Glutamatergic neuron (in vitro differentiated cells): ENCODE measurements at regions not wholly inside any gene's neighbourhood (a gene's known extent, or its start where the extent isn't known, plus 50 kb on each side); places are given as distances from the start of the nearest gene placed in this dataset.

Experiments
- DNase-seq: peaks from one replicate; pipeline ENCODE4 v3.0.0; 2022
- H3K27ac Mint-ChIP-seq: one replicate; pipeline ENCODE4 v1.8.0; 2020; ENCODE audit warnings: mild to moderate bottlenecking, mixed read lengths, inconsistent platforms; ENCODE audit not compliant: unreplicated experiment
- H3K27me3 Mint-ChIP-seq: one replicate; pipeline ENCODE4 v1.8.0; 2020; ENCODE audit warnings: mild to moderate bottlenecking, moderate library complexity, mixed read lengths, inconsistent platforms; ENCODE audit not compliant: unreplicated experiment
- H3K36me3 Mint-ChIP-seq: one replicate; pipeline ENCODE4 v1.8.0; 2020; ENCODE audit warnings: mild to moderate bottlenecking, mixed read lengths, inconsistent platforms; ENCODE audit not compliant: unreplicated experiment
- H3K4me1 Mint-ChIP-seq: one replicate; pipeline ENCODE4 v1.8.0; 2020; ENCODE audit warnings: mild to moderate bottlenecking, low read depth, mixed read lengths, inconsistent platforms; ENCODE audit not compliant: unreplicated experiment
- H3K4me3 Mint-ChIP-seq: one replicate; pipeline ENCODE4 v1.8.0; 2020; ENCODE audit warnings: mild to moderate bottlenecking, mixed read lengths, inconsistent platforms; ENCODE audit not compliant: unreplicated experiment
- H3K9me3 Mint-ChIP-seq: one replicate; pipeline ENCODE4 v1.8.0; 2020; ENCODE audit warnings: mild to moderate bottlenecking, moderate library complexity, mixed read lengths, inconsistent platforms; ENCODE audit not compliant: unreplicated experiment
- TF ChIP-seq, protein P1 (sequence below): fragments of 200-600 bp; sonication (generic); IDR thresholded peaks from one replicate; pipeline ENCODE4 v1.5.0; 2021; ENCODE audit not compliant: partially characterized antibody, unreplicated experiment

DNA sequence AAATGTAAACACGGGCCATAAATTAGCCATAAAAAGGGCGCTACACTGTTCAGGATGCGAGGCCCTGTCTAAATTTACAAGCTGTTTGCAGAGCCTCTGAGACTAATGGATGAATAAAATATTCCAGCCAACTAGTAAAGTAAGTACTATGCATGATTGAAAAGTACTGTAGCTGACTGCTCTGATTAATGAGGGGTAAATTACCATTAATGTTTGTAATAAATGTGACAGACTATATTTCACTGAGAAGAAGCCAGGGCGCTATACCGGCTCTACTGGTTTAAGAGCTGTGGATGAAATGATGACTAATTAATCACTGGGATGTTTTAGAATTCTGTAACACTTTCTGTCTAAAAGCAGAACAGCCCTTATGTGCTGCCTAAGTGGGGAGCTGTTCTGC is 54.3 kb upstream of the RGPD4 start:
- Mint-ChIP-seq H3K27me3 (no peaks in the 10 kb centered on the region), H3K27ac (no peak overlapping the region), H3K4me1 (no peaks in the 10 kb centered on the region), H3K4me3 (no peak overlapping the region), H3K9me3 (no peaks in the 10 kb centered on the region), H3K36me3 (no peaks in the 10 kb centered on the region)
- TF ChIP-seq, protein P1, sequence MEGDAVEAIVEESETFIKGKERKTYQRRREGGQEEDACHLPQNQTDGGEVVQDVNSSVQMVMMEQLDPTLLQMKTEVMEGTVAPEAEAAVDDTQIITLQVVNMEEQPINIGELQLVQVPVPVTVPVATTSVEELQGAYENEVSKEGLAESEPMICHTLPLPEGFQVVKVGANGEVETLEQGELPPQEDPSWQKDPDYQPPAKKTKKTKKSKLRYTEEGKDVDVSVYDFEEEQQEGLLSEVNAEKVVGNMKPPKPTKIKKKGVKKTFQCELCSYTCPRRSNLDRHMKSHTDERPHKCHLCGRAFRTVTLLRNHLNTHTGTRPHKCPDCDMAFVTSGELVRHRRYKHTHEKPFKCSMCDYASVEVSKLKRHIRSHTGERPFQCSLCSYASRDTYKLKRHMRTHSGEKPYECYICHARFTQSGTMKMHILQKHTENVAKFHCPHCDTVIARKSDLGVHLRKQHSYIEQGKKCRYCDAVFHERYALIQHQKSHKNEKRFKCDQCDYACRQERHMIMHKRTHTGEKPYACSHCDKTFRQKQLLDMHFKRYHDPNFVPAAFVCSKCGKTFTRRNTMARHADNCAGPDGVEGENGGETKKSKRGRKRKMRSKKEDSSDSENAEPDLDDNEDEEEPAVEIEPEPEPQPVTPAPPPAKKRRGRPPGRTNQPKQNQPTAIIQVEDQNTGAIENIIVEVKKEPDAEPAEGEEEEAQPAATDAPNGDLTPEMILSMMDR, result no peak
- DNase-seq, result no peak

DNA sequence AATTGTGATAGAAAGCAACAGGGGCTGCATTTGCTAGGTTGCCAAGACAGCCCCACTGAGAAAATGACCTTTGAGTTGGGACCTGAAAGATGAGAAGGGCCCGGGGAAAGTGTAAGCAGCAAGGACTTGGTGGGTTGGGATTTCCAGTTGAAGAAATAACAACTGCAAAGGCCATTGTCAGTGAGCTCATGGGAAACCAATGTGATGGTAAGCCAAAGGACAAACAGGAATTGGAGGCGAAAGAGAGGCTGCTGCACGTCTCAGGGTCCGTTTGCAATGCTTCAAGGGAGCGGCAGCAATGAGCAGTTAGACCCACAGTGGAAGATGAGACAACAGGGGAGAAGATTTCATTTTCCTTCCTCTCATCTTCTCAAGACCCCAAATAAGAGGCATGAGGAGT is 51.5 kb upstream of the RGPD4 start:
- Mint-ChIP-seq H3K4me1 (no peaks in the 10 kb centered on the region), H3K27me3 (no peaks in the 10 kb centered on the region), H3K27ac (no peak overlapping the region), H3K4me3 (no peak overlapping the region), H3K36me3 (no peaks in the 10 kb centered on the region), H3K9me3 (no peaks in the 10 kb centered on the region)
- TF ChIP-seq, protein P1, result no peak
- no peak for DNase-seq

- TF ChIP-seq, protein P1, result no peak
- Mint-ChIP-seq H3K4me3 (no peak overlapping the region), H3K4me1 (no peaks in the 10 kb centered on the region), H3K27ac (no peak overlapping the region), H3K27me3 (no peaks in the 10 kb centered on the region), H3K36me3 (no peaks in the 10 kb centered on the region), H3K9me3 (no peaks in the 10 kb centered on the region)
- no peak for DNase-seq
Measured at GRCh38 chr2:107775791-107776190, 50.9 kb upstream of the RGPD4 start.

DNA sequence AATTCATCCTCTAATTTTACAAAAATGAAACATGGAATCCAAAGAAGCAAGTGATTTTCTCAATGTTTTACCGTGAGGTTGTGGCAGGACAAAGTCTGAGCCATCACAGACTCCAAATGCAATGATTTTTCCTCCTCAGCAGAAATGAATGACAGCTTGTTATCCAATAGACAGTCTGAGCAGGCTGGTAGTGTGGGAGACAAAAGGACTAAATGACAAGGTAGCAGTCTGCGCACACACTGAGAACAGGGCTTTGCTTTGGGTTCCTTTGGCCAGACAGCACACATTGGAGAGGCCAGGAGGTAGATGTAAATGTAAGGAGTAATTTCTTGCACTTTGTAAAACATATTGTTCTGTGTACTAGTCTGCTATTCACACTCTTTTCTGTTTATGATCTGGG is 50.3 kb upstream of the RGPD4 start:
- TF ChIP-seq, protein P1, result no peak
- Mint-ChIP-seq H3K27me3 (no peaks in the 10 kb centered on the region), H3K9me3 (no peaks in the 10 kb centered on the region), H3K27ac (no peak overlapping the region), H3K4me1 (no peaks in the 10 kb centered on the region), H3K36me3 (no peaks in the 10 kb centered on the region), H3K4me3 (no peak overlapping the region)
- no peak for DNase-seq
